IPS-18c (cell line): ENCODE measurements at regions not wholly inside any gene's neighbourhood (a gene's known extent, or its start where the extent isn't known, plus 50 kb on each side); places are given as distances from the start of the nearest gene placed in this dataset.
A peak's percentile ranks its signal among the peaks of the same experiment; 100 is the strongest.
"Not testable (repeated sequence)": the region's sequence is repeated elsewhere in the genome, so short reads cannot be mapped to it uniquely, and the experiment has no call there.

Experiments used
- H3K4me3 ChIP-seq: 2 replicates; pipeline ENCODE4 v1.7.0; 2013; ENCODE audit warnings: low read depth, mild to moderate bottlenecking, low read length, moderate library complexity; ENCODE audit not compliant: insufficient read depth
- H3K9me3 ChIP-seq: one replicate; pipeline ENCODE4 v1.6.1; 2013; ENCODE audit warnings: mild to moderate bottlenecking, low read length, moderate library complexity; ENCODE audit not compliant: control insufficient read depth, insufficient read depth

- Histone ChIP-seq H3K9me3 (no peaks in the 10 kb centered on the region), H3K4me3 (no peak overlapping the region)
Observed at GRCh38 chr1:117735045-117735992, 129.5 kb downstream of the TENT5C start.

DNA sequence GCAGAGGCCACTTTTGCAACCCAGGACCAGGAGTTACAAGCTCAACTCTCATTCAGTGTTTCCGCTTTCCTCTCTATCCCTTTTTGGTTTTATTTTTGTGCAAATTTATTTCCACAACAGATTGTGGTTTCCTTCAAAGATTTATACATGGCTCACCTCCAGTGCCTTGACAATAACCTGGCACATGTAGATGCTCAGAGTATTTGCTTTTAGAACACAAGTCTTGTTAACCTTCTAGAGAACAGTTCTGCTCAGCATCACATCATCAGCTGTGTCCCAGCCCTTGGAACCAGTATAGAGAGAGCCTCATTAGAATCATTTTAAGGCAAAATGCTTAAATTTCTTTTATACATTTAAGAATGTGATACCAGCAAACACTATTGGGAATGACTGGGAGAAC lies 133.7 kb downstream of the TENT5C start:
- Histone ChIP-seq H3K9me3 (no peaks in the 10 kb centered on the region), H3K4me3 (no peak overlapping the region)

- Histone ChIP-seq H3K4me3 (no peak overlapping the region), H3K9me3 (no peaks in the 10 kb centered on the region)
Observed at GRCh38 chr1:117740496-117740895, 134.6 kb downstream of the TENT5C start.

GRCh38 chr1:117746565-117746964 lies 140.7 kb downstream of the TENT5C start:
- not testable (repeated sequence) for H3K4me3 ChIP-seq, H3K9me3 ChIP-seq

DNA sequence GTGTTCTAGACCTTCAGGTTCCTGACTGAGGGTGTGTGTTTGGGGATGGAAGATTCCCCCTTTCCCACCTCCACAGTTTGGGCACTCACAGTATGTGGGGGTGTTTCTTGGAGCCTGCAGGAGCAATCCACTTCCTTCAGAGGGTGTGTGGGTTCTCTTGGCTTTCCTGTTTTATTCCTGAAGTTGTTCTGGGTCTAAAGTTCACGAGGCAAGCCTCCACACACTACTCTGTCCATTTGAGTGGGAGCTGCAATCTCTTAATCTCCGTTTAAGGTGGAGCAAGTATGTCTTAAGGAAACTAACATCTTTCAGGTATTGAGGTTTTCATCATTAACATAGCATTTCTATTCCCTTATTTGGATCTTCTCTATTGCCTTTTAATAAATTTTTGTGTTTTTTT lies 141.8 kb downstream of the TENT5C start:
- H3K9me3 ChIP-seq: peaks cover 2% of the 10 kb centered on the region
- no peak overlapping the region for H3K4me3 ChIP-seq

DNA sequence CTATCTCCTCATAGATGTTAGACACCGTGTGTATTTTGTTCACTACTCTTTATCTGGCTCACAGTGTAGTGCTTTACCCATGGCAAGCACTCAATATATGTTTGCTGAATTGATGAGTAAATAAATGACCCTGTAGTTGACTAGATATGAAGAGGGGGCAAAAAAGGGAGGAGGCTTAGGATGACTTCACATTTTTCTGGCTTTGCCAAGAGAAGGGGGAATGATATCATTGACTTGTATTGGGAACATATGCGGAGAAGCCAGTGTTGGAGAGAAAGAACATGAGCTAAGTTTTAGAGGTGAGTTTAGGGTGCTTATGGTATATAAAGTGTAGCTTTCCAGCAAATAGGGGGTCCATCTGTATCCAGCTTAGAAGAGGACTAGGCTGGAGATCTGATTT lies 145.5 kb downstream of the TENT5C start:
- H3K4me3 ChIP-seq: no peak overlapping the region

DNA sequence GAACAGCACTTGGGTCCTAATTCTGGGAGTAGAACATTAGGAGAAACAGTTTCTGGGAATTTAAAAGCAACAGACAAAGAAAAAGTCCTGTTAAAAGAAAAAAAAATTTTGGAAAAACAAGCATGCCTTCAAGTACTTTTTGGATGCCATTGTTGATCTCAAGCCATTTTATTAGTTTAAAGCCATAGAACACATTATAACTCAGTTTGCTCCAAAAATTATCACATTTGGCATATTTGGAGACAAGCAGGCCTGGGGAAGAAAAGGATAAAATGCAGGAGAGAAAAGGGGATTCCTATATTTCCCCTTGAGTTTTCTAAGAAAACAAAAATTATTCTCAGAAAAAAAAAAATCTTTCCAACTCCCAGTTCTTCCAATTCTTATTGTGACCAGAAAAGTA lies 146.8 kb downstream of the TENT5C start:
- Histone ChIP-seq H3K4me3 (no peak overlapping the region), H3K9me3 (peaks cover 2% of the 10 kb centered on the region)

More for the DNA sequence above, 145.5 kb downstream of the TENT5C start:
- peaks cover 2% of the 10 kb centered on the region for H3K9me3 ChIP-seq

DNA sequence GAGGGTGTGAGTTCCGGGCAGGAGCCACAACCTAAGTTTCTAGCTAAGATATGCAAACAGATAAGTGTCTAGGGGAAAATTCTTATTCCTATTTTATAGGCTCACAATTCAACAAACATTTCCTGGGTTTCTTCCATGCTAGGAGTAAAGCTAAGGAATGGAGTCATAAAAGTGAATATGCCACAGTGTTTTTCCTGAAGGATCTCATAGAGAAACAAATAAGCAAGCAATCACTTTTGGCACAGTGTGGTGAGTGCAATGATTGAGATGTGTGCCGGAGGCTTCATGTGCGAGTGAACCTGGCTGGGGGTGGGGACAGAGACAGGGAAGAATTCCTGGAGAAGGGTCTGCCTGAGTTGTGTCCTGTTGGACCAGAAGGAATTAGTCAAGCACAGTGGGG lies 147.4 kb downstream of the TENT5C start:
- Histone ChIP-seq H3K4me3 (no peak overlapping the region), H3K9me3 (peaks cover 2% of the 10 kb centered on the region)

GRCh38 chr1:117753652-117754051 lies 147.8 kb downstream of the TENT5C start:
- no peak overlapping the region for H3K4me3 ChIP-seq

GRCh38 chr1:117754061-117754969 lies 148.5 kb downstream of the TENT5C start:
- no peaks in the 10 kb centered on the region for H3K9me3 ChIP-seq
- no peak overlapping the region for H3K4me3 ChIP-seq

More at GRCh38 chr1:117753652-117754051, 147.8 kb downstream of the TENT5C start:
- H3K9me3 ChIP-seq: no peaks in the 10 kb centered on the region

DNA sequence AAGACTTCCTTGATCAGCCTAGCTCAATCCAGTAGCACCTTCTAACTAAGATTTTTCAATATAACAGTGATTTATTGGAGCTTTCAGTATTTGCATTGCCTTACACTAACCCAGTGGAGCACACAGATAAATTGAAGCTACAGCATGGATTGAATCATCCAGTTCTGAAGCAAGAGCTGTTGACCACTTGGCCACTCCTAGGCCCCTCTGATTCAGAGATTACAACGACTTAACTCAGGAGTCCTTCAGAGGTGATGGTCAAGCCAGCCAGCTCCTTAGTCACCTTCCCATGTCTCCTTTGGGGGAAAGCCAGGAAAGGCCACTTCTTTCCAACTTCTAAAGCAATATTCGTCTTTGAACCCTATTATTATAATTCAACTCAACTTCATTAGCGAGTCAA lies 151.8 kb downstream of the TENT5C start:
- Histone ChIP-seq H3K9me3 (peaks cover 2% of the 10 kb centered on the region), H3K4me3 (no peak overlapping the region)

GRCh38 chr1:117758444-117759316 lies 152.8 kb downstream of the TENT5C start:
- Histone ChIP-seq H3K9me3 (peaks cover 2% of the 10 kb centered on the region), H3K4me3 (peak overlapping the region; percentile 44)

DNA sequence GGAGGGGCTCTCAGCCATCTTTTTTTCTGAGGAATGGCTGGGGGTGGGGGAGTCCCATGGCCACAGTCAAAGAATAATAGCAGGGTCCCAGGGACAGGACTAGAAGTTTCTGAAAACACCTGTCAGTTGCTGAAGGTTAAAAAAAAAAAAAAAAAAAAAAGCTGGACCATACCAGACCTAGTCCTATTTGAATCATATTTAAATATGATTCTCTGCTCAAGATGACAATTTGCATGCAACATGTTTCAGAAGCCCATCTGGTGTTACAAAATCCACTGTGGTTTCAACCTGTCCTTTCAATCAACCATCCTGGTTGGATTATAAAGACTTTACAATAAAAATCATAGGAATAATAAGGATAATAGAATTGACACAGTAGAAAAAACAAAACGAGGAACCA lies 153.7 kb downstream of the TENT5C start:
- H3K4me3 ChIP-seq: no peak overlapping the region
- H3K9me3 ChIP-seq: peaks cover 2% of the 10 kb centered on the region

- H3K9me3 ChIP-seq: peaks cover 2% of the 10 kb centered on the region
Observed at GRCh38 chr1:117760069-117760468, 154.2 kb downstream of the TENT5C start.

GRCh38 chr1:117760485-117760884 lies 154.6 kb downstream of the TENT5C start:
- Histone ChIP-seq H3K4me3 (no peak overlapping the region), H3K9me3 (peaks cover 2% of the 10 kb centered on the region)

More at GRCh38 chr1:117760069-117760468, 154.2 kb downstream of the TENT5C start:
- H3K4me3 ChIP-seq: no peak overlapping the region

DNA sequence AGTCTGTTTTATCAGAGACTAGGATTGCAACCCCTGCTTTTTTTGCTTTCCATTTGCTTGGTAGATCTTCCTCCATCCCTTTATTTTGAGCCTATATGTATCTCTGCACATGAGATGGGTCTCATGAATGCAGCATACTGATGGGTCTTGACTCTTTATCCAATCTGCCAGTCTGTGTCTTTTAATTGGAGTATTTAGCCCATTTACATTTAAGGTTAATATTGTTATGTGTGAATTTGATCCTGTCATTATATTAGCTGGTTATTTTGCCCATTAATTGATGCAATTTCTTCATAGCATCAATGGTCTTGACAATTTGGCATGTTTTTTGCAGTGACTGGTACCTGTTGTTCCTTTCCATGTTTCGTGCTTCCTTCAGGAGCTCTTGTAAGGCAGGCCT lies 161.7 kb downstream of the GDAP2 start:
- H3K4me3 ChIP-seq, H3K9me3 ChIP-seq: not testable (repeated sequence)

- no peak overlapping the region for H3K4me3 ChIP-seq
- peaks cover 2% of the 10 kb centered on the region for H3K9me3 ChIP-seq
Observed at GRCh38 chr1:117770981-117771531, 158.4 kb downstream of the GDAP2 start.
